Fibroblast of villous mesenchyme (primary cell): ENCODE measurements at regions not wholly inside any gene's neighbourhood (a gene's known extent, or its start where the extent isn't known, plus 50 kb on each side); places are given as distances from the start of the nearest gene placed in this dataset. TPM values are rescaled to one million over a fixed set of nuclear protein-coding genes. Genes with fewer than 3 reads are reported as not detected.
"Not testable (repeated sequence)": the region's sequence is repeated elsewhere in the genome, so short reads cannot be mapped to it uniquely, and the experiment has no call there.

Experiments
- DNase-seq: peaks from one replicate; pipeline ENCODE4 v3.0.0-alpha.2; 2010; ENCODE audit warnings: low read depth
- H3K4me3 ChIP-seq: 2 replicates; pipeline ENCODE4 v1.5.1; 2011; ENCODE audit warnings: low read depth, mild to moderate bottlenecking, low read length
- CTCF ChIP-seq: IDR thresholded peaks from 2 replicates; pipeline ENCODE4 v1.5.1; 2012; ENCODE audit warnings: low read depth, mild to moderate bottlenecking, low read length; ENCODE audit not compliant: insufficient read depth
- small RNA-seq: library from RNA; depleted of rRNA; stranded (forward); fragments of <200 nt; gene quantifications from one replicate; pipeline ENCODE3, GENCODE V24; 2012

GRCh38 chrX:80929251-80929650 lies 119.6 kb upstream of the BRWD3 start:
- no peak overlapping the region for H3K4me3 ChIP-seq
- no peak for TF ChIP-seq CTCF
- no peak for DNase-seq

- H3K4me3 ChIP-seq = no peak overlapping the region
- TF ChIP-seq CTCF = no peak
These were observed 108.2 kb upstream of the BRWD3 start for GRCh38 chrX:80917919-80918318.

GRCh38 chrX:80912351-80912750 lies 102.7 kb upstream of the BRWD3 start:
- not testable (repeated sequence) for DNase-seq, H3K4me3 ChIP-seq

More at GRCh38 chrX:80917919-80918318, 108.2 kb upstream of the BRWD3 start:
- no peak for DNase-seq

- DNase-seq = no peak
- no peak overlapping the region for H3K4me3 ChIP-seq
- no peak for TF ChIP-seq CTCF
These were observed 70.2 kb upstream of the BRWD3 start for GRCh38 chrX:80879916-80880315.

GRCh38 chrX:80879143-80879542 lies 69.5 kb upstream of the BRWD3 start:
- DNase-seq = no peak
- no peak for TF ChIP-seq CTCF
- H3K4me3 ChIP-seq = no peak overlapping the region

GRCh38 chrX:80876877-80877276 lies 67.2 kb upstream of the BRWD3 start:
- peak; percentile 39 for TF ChIP-seq CTCF
- H3K4me3 ChIP-seq = no peak overlapping the region
- peak; percentile 41 for DNase-seq

Small RNA genes lying in the stretch of these regions (small RNA-seq; reads per million reads assigned to genes)
- gene RNU6-493P = not detected
